GM19240 (cell line): ENCODE measurements at regions not wholly inside any gene's neighbourhood (a gene's known extent, or its start where the extent isn't known, plus 50 kb on each side); places are given as distances from the start of the nearest gene placed in this dataset.

Experiments used
- DNase-seq: peaks from one replicate; pipeline ENCODE4 v3.0.0; 2011; ENCODE audit warnings: low spot score; ENCODE audit not compliant: insufficient read length

GRCh38 chr7:136179851-136180721 is 202.9 kb upstream of the MTPN start:
- no peak for DNase-seq

GRCh38 chr7:136179154-136179553 is 202.0 kb upstream of the MTPN start:
- DNase-seq = no peak

GRCh38 chr7:136174477-136175125 is 197.4 kb upstream of the MTPN start:
- DNase-seq = no peak

- DNase-seq = no peak
Measured at GRCh38 chr7:136173874-136174273, 196.7 kb upstream of the MTPN start.

GRCh38 chr7:136171233-136171632 is 194.1 kb upstream of the MTPN start:
- no peak for DNase-seq

GRCh38 chr7:136168821-136169220 is 191.7 kb upstream of the MTPN start:
- no peak for DNase-seq

GRCh38 chr7:136167991-136168390 is 190.8 kb upstream of the MTPN start:
- DNase-seq = no peak

- DNase-seq = no peak
Measured at GRCh38 chr7:136166521-136166920, 189.4 kb upstream of the MTPN start.

GRCh38 chr7:136163340-136163801 is 186.2 kb upstream of the MTPN start:
- no peak for DNase-seq

GRCh38 chr7:136150311-136150710 is 173.2 kb upstream of the MTPN start:
- no peak for DNase-seq

- no peak for DNase-seq
Measured at GRCh38 chr7:136148920-136149319, 171.8 kb upstream of the MTPN start.

GRCh38 chr7:136146925-136147324 is 169.8 kb upstream of the MTPN start:
- DNase-seq = no peak

- DNase-seq = no peak
Measured at GRCh38 chr7:136144182-136144581, 167.0 kb upstream of the MTPN start.

- no peak for DNase-seq
Measured at GRCh38 chr7:136143271-136143670, 166.1 kb upstream of the MTPN start.

- DNase-seq = no peak
Measured at GRCh38 chr7:136142583-136142982, 165.4 kb upstream of the MTPN start.

- DNase-seq = no peak
Measured at GRCh38 chr7:136140469-136140868, 163.3 kb upstream of the MTPN start.

- no peak for DNase-seq
Measured at GRCh38 chr7:136139417-136139816, 162.3 kb upstream of the MTPN start.

GRCh38 chr7:136138991-136139390 is 161.8 kb upstream of the MTPN start:
- no peak for DNase-seq

GRCh38 chr7:136136906-136137454 is 159.8 kb upstream of the MTPN start:
- DNase-seq = no peak

GRCh38 chr7:136134503-136134902 is 157.3 kb upstream of the MTPN start:
- DNase-seq = no peak

- no peak for DNase-seq
Measured at GRCh38 chr7:136133551-136133950, 156.4 kb upstream of the MTPN start.

GRCh38 chr7:136131304-136131630 is 154.1 kb upstream of the MTPN start:
- DNase-seq = no peak
